ENCODE measurements at regions not wholly inside any gene's neighbourhood (a gene's known extent, or its start where the extent isn't known, plus 50 kb on each side); places are given as distances from the start of the nearest gene placed in this dataset.

GRCh38 chr13:68509734-68510621 is 1279.8 kb upstream of the PCDH9 start:
- TF ChIP-seq EZH2phosphoT487 (IDR thresholded peaks at IDR 0.05) (no peak), CTCF (IDR thresholded peaks at IDR 0.05) (no peak), EZH2 (IDR thresholded peaks at IDR 0.05) (no peak)

Measured in neural progenitor cell (in vitro differentiated cells).